SK-N-SH treated with all-trans-retinoic acid at 6 μM for 48 hours (cell line): ENCODE measurements at regions not wholly inside any gene's neighbourhood (a gene's known extent, or its start where the extent isn't known, plus 50 kb on each side); places are given as distances from the start of the nearest gene placed in this dataset.

Experiments
- ARNTL ChIP-seq: fragments of 450-650 bp; formaldehyde crosslinking; IDR thresholded peaks from 2 replicates; pipeline ENCODE4 v1.5.0; 2020; ENCODE audit warnings: low read depth, mild to moderate bottlenecking, moderate library complexity, borderline replicate concordance
- CSDC2 ChIP-seq: fragments of 250-450 bp; sonication (Bioruptor Pico); IDR thresholded peaks from 2 replicates; pipeline ENCODE4 v1.5.0; 2020; ENCODE audit warnings: mild to moderate bottlenecking, moderate library complexity
- ISL1 ChIP-seq: fragments of 250-450 bp; sonication (Bioruptor Pico); IDR thresholded peaks from 2 replicates; pipeline ENCODE4 v2.1.2; 2022; ENCODE audit warnings: mild to moderate bottlenecking, moderate library complexity
- PPARA ChIP-seq: fragments of 250-450 bp; sonication (Bioruptor Pico); IDR thresholded peaks from 2 replicates; pipeline ENCODE4 v1.5.0; 2020; ENCODE audit warnings: mild to moderate bottlenecking, borderline replicate concordance
- RARB ChIP-seq: fragments of 250-450 bp; sonication (Bioruptor Pico); IDR thresholded peaks from 2 replicates; pipeline ENCODE4 v1.8.0; 2021; ENCODE audit warnings: mild to moderate bottlenecking, moderate library complexity
- SNAI2 ChIP-seq: fragments of 250-450 bp; sonication (Bioruptor Pico); IDR thresholded peaks from 2 replicates; pipeline ENCODE4 v1.5.0; 2020; ENCODE audit warnings: mild to moderate bottlenecking, moderate library complexity
- TOX ChIP-seq: fragments of 250-450 bp; sonication (Bioruptor Pico); IDR thresholded peaks from 2 replicates; pipeline ENCODE4 v1.8.0; 2021; ENCODE audit warnings: mild to moderate bottlenecking, moderate library complexity, borderline replicate concordance
- ZC3H10 ChIP-seq: fragments of 250-450 bp; sonication (Bioruptor Pico); IDR thresholded peaks from 2 replicates; pipeline ENCODE4 v1.5.1; 2021; ENCODE audit warnings: mild to moderate bottlenecking, moderate library complexity
- ZFP3 ChIP-seq: fragments of 250-450 bp; sonication (Bioruptor Pico); IDR thresholded peaks from 2 replicates; pipeline ENCODE4 v1.5.0; 2020; ENCODE audit warnings: mild to moderate bottlenecking, moderate library complexity
- ZFP30 ChIP-seq: fragments of 450-650 bp; formaldehyde crosslinking; IDR thresholded peaks from 2 replicates; pipeline ENCODE4 v1.5.0; 2022; ENCODE audit warnings: mild to moderate bottlenecking, moderate library complexity
- ZNF70 ChIP-seq: fragments of 450-650 bp; formaldehyde crosslinking; IDR thresholded peaks from 2 replicates; pipeline ENCODE4 v1.5.0; 2020; ENCODE audit warnings: mild to moderate bottlenecking, moderate library complexity
- TF ChIP-seq, protein P1 (sequence below): fragments of 250-450 bp; sonication (Bioruptor Pico); IDR thresholded peaks from 2 replicates; pipeline ENCODE4 v1.5.1; 2021; ENCODE audit warnings: mild to moderate bottlenecking, moderate library complexity
- TF ChIP-seq, protein P2 (sequence below): fragments of 250-450 bp; sonication (Bioruptor Pico); IDR thresholded peaks from 2 replicates; pipeline ENCODE4 v1.5.1; 2020; ENCODE audit warnings: low read depth, mild to moderate bottlenecking, moderate library complexity

DNA sequence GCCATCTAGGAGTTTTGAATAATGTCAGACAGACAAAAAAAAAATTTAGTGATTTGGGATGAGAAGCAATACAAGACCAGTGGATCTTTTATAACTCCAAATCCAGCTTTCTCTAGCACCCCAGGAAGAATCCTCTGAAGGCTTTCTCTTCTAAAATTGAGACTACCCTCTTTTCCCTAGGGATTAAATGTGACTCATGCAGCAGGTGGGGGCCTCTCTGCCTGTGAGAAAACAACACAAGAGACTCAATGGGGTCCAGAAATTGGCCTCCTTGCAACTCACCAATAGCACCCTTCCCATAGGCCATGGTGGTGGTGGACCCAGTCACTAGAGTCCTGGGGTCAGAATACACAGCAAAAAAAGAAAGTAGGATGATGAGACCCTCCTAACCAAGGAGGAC is 120.3 kb upstream of the ATP1A1 start:
- no peak for TF ChIP-seq TOX (CRISPR knock-in tag)
- no peak for TF ChIP-seq PPARA (CRISPR knock-in tag)
- TF ChIP-seq ZFP3 (CRISPR knock-in tag), result no peak
- TF ChIP-seq ZFP30, result no peak
- TF ChIP-seq ZC3H10 (CRISPR knock-in tag), result no peak
- no peak for TF ChIP-seq ZNF70 (CRISPR knock-in tag)
- TF ChIP-seq, protein P1, sequence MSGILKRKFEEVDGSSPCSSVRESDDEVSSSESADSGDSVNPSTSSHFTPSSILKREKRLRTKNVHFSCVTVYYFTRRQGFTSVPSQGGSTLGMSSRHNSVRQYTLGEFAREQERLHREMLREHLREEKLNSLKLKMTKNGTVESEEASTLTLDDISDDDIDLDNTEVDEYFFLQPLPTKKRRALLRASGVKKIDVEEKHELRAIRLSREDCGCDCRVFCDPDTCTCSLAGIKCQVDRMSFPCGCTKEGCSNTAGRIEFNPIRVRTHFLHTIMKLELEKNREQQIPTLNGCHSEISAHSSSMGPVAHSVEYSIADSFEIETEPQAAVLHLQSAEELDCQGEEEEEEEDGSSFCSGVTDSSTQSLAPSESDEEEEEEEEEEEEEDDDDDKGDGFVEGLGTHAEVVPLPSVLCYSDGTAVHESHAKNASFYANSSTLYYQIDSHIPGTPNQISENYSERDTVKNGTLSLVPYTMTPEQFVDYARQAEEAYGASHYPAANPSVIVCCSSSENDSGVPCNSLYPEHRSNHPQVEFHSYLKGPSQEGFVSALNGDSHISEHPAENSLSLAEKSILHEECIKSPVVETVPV (CRISPR knock-in tag), result no peak
- TF ChIP-seq RARB, result no peak
- no peak for TF ChIP-seq ARNTL (CRISPR knock-in tag)
- no peak for TF ChIP-seq SNAI2 (CRISPR knock-in tag)
- no peak for TF ChIP-seq ISL1 (CRISPR knock-in tag)
- no peak for TF ChIP-seq CSDC2 (CRISPR knock-in tag)
- TF ChIP-seq, protein P2, sequence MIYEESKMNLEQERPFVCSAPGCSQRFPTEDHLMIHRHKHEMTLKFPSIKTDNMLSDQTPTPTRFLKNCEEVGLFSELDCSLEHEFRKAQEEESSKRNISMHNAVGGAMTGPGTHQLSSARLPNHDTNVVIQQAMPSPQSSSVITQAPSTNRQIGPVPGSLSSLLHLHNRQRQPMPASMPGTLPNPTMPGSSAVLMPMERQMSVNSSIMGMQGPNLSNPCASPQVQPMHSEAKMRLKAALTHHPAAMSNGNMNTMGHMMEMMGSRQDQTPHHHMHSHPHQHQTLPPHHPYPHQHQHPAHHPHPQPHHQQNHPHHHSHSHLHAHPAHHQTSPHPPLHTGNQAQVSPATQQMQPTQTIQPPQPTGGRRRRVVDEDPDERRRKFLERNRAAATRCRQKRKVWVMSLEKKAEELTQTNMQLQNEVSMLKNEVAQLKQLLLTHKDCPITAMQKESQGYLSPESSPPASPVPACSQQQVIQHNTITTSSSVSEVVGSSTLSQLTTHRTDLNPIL, result no peak
